HG03457 (cell line): ENCODE measurements at regions not wholly inside any gene's neighbourhood (a gene's known extent, or its start where the extent isn't known, plus 50 kb on each side); places are given as distances from the start of the nearest gene placed in this dataset.

Source experiments
- ATAC-seq: cut with Tn5 transposase; IDR thresholded peaks from one replicate; pipeline ENCODE4 v1.9.1; 2021; ENCODE audit warnings: moderate number of reproducible peaks; ENCODE audit not compliant: unreplicated experiment

DNA sequence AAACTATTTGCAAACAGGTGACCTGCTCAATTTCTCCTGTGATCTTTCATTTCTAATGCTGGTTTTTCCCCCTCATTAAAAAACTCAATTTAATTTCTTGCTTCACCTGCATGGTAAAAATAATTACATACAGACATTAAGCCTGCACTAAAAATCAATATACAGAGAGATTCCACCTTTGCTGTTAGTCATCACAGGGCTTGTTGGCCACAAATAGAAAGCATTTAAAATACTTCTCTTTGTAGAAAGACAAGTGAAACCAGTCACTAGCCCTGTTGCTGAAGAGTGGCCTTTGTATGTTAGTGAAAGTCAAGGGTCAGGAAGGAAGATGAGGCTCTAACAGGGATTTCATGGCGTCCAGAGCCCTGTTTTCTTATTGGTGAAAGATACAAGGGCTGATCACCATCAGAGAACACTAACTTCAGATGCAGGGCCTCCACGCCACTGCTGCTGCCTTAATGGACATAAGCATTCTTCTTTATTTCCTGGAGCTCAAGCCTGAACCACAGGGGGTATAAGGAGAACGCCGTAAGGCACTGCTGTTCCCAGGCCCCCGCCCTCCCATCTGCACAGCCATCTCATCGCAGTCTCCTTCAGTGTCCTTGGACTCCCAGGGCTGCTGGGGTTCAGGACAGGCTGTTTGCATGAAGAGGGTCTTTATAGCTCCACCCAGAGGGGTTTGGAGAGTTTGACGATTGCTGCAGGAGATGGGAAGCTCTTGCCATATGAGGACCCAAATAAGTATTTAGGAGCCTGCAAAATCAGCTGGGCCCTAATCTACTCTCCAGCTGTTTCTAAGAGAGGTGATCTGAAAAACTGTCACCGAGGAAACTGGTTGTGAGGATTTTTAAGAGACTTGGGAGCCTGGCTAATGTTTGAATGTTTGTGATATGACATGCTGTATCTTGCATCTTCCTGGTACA lies 117.3 kb upstream of the IRF2BP2 start:
- ATAC-seq: no peak

DNA sequence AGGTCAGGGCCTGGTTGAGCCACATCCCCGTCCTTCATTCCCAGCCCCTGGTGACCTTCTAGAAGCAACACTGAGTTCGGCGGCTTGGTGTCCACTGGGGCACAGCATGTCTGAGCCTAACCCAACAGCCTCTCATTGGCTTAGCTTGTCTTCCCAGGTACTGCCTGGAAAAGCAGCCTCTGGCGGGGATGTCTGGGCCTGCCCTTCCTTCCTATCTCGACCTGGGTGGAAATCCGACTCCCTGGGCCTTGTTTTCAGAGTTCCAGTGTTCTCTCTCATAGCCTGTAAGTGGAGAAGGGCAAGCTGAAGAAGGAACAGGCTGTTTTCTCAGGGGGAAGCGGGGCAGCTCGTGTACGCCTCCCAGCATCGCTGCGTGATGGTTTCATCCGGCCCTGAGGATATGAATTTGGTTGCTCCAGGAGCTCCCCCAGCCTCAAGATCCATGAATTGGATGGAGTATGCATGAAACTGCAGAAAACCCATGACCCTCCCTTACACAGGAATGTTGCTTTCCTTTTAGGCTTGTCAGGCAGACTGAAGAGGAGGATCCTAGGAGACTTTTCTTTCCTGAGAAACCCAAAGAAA lies 116.5 kb upstream of the IRF2BP2 start:
- no peak for ATAC-seq

- no peak for ATAC-seq
These were observed 115.5 kb upstream of the IRF2BP2 start for GRCh38 chr1:234725177-234726132.

DNA sequence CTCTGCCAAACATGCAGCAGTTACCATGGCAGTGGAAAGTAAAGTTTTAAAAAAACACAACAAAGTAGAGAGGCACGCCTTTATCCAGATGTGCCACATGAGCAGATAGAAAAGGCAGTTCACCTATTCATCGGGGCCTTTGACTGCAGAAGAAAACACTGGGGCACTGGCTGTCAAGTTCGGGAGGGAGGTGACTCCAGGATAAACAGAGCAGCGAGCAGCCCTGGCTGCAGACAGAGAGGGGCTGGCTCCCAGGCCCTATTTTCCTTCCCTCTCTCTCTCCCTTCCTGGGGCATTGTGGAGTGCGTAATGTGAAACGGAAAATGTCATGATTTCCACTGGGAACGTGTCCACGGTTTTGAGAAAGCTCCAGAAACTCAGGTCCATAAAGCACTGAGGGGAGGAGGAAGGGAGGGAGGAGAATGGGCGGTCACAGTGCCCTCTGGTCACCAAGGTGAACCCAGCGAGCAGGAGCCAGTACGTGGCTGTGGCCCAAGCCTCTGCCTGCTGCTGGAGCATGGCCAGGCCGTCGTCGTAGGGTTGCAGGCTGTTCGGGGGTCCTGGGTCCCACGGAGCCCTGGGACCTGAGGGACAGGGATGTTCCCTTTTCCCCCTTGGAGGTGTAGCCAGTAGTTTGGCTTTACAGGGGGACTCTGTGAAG lies 114.7 kb upstream of the IRF2BP2 start:
- ATAC-seq: no peak

- ATAC-seq: no peak
These were observed 113.1 kb upstream of the IRF2BP2 start for GRCh38 chr1:234722904-234723720.

DNA sequence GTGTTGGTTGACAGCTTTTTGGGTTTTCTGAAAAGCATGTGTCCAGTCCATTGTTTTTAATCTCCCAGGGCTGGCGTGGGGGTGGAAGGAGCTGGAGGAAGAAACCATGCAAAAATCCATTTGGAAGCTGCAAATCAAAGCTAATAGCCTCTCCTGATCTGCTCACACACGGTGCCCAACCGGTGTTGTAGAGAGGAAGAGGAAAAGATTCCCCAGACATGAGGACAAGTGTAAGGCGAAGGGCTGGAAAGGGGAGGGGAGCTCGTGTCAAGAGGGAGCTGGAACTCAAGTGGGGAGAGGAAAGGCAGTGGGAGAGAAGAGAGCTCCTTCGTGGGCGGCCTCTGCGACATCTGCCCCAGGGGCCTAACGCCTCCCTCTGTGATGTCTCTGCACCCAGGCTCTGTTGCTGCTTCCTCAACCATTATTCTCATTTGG lies 112.3 kb upstream of the IRF2BP2 start:
- no peak for ATAC-seq

DNA sequence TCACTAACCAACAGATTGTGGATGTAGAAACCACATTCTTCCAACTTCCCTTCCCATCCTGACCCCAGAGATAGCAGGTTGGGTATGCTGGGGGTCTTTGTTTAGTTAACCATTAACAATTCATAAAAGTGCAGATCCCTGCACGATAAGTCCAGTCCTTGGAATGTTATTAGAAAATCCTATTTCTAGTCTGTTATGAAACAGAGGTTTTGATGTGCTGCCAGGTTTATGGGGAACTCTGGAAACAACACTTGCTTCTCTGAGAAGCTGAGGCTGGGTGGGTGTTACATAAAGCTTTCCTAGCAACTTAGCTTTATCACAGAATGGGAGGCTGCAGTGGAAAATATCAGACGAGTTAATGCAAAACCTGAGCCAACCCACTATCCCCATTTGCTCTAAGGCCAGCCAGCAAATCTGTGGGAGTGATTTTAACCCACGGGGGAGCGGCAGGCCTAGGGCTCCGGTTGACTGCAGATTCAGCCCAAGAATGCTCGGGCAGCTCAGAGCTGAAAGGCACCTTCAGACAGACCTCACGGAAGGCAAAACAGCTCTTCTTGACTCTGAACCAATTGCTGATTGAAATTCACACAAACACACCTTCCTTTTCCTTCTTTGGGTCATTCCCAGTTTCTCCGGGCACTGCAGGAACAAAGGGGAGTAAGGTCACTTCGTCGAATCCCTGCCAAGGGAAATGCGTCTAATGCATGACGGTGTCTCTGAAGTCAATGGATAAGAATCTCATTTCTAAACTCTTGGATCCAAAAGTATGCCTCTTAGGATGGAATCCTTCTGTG lies 111.7 kb upstream of the IRF2BP2 start:
- ATAC-seq: no peak

DNA sequence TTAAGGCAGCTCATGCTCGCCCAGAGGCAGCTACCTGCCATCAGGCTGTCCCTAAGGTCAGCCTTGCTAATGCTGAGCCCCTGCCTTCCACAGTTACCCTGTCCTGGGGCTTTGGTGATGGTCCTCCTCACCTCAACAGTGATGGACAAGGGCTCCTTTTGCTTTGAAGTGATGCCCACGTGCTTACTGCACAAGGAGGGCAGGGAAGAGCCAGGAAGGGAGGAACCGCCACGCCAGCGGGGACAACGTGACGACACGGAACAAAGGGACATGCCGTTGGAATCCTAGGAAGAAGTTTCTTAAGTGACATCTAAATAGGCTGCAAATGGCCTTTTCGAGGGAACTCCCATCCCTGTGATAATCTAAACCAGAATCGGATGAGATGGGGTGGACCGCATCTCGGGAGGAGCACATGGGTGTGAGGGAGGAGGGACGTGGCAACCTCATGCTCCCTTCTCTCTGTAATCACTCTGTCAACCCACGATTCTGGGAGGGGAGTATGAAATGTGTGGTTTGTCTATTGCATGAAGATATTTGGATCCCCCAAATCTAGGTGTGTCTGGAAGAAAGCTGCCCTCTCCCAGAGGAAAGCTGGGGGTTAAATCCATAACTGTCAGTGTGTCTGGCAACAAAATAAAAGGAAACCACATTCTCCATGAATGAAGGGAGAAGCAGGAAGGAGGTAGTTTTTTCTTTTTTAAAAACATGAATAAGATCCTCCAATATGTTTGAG lies 110.9 kb upstream of the IRF2BP2 start:
- no peak for ATAC-seq

DNA sequence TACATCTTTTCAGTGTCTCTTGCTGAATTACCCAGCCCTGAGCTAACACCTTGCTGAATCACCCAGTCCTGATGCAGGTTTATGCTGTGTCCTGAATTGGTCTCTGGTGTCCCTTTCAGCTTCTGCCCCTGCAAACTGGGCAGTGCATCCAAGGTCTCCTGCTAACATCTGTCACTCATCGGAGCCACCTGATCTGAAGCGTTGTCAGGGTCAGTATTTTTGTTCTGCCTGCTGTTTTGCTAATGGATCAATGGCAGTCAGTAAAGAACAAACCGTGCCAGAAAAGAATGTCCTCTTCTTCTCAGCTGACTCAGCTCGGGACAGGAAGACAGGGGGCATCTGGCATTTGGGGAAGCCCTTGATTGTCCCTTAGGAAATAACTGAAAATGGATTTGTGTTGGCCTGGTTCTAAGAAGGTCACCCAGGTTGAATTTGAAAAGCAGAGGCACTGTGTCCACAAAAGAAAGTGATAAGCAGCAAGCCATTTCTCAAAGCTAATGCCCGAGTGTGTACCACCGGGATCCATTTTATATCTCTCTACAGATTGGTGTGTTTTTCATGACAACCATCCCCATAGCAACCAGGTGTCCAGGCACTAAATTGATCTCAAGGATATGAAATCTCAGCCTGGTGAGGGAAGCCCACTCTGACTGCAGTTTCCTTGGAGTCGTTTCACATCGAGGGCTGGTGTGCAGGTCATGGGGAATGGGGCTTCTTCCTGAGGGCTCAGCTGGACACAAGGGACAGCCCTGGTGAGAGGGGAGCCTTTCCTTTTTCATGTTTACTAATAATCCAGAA lies 109.7 kb upstream of the IRF2BP2 start:
- ATAC-seq: no peak

GRCh38 chr1:234718496-234719453 lies 108.8 kb upstream of the IRF2BP2 start:
- no peak for ATAC-seq

DNA sequence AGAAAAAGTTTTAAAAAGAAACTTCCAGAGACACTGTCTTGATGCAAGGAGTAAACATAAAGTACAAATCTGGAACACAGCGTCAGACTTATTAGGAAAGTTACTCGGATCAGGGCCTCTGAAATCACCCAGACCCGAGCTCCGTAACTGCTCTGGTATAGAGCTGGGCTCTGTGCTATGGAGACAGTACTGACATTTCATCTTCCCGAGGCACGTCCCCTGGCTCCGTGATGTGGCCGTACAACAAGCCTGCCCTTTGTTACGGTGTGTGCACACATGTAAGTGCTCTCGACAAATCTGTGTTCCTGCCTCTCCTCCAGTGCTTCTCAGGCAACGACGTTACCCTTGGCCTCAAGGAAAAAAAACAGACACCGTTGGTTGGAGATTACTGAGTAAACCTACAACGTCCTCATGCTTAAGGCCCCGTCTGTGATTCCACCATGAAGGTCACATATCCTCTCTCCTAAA lies 107.0 kb upstream of the IRF2BP2 start:
- ATAC-seq: no peak

- ATAC-seq: no peak
These were observed 105.5 kb upstream of the IRF2BP2 start for GRCh38 chr1:234715252-234716014.

GRCh38 chr1:234713859-234714258 lies 103.9 kb upstream of the IRF2BP2 start:
- no peak for ATAC-seq

GRCh38 chr1:234713440-234713839 lies 103.5 kb upstream of the IRF2BP2 start:
- no peak for ATAC-seq

DNA sequence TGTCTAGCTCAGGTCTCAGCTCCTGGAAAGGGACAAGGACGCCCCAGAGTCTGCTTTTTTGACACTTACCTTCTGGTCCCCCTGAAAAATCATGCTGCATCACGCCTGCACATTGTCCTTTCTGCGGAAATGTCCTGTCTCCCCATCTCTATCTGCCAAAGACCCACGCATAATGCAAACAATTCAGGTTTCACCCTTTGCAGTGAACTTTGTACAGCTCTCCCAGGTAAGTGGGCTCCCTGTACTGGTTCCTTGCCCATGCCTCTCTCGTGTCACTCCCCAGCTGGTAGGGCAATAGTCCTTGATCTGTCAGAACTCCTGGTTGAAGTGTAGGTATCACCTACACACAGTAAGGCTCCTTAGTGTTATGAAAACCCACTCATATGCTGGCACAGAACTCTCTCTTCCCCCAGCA lies 102.9 kb upstream of the IRF2BP2 start:
- no peak for ATAC-seq
